T follicular helper cell (primary cell): ENCODE measurements at regions not wholly inside any gene's neighbourhood (a gene's known extent, or its start where the extent isn't known, plus 50 kb on each side); places are given as distances from the start of the nearest gene placed in this dataset.

ENCODE experiments used
- DNase-seq: peaks from one replicate; pipeline ENCODE4 v3.0.0-alpha.2; 2020; ENCODE audit warnings: low read depth

GRCh38 chr6:40194447-40195170 is 260.3 kb upstream of the MOCS1 start:
- no peak for DNase-seq

- DNase-seq, result no peak
These were observed 258.3 kb upstream of the MOCS1 start for GRCh38 chr6:40192516-40192915.

GRCh38 chr6:40188931-40189330 is 254.7 kb upstream of the MOCS1 start:
- DNase-seq, result no peak

GRCh38 chr6:40187535-40188144 is 253.4 kb upstream of the MOCS1 start:
- DNase-seq, result no peak

- no peak for DNase-seq
These were observed 251.2 kb upstream of the MOCS1 start for GRCh38 chr6:40185486-40185885.

GRCh38 chr6:40183902-40184301 is 249.6 kb upstream of the MOCS1 start:
- DNase-seq, result no peak

- no peak for DNase-seq
These were observed 247.1 kb upstream of the MOCS1 start for GRCh38 chr6:40181367-40181766.

GRCh38 chr6:40180271-40180670 is 246.0 kb upstream of the MOCS1 start:
- no peak for DNase-seq

- no peak for DNase-seq
These were observed 245.2 kb upstream of the MOCS1 start for GRCh38 chr6:40179496-40179895.

- DNase-seq, result no peak
These were observed 243.3 kb upstream of the MOCS1 start for GRCh38 chr6:40177598-40177997.

- no peak for DNase-seq
These were observed 241.9 kb upstream of the MOCS1 start for GRCh38 chr6:40176152-40176551.

GRCh38 chr6:40172272-40172671 is 238.0 kb upstream of the MOCS1 start:
- no peak for DNase-seq

- DNase-seq, result no peak
These were observed 237.1 kb upstream of the MOCS1 start for GRCh38 chr6:40171343-40171742.

GRCh38 chr6:40170856-40171255 is 236.6 kb upstream of the MOCS1 start:
- DNase-seq, result no peak

- DNase-seq, result no peak
These were observed 235.6 kb upstream of the MOCS1 start for GRCh38 chr6:40169878-40170277.

GRCh38 chr6:40166963-40167362 is 232.7 kb upstream of the MOCS1 start:
- DNase-seq, result no peak

- DNase-seq, result no peak
These were observed 230.9 kb upstream of the MOCS1 start for GRCh38 chr6:40165036-40165709.

GRCh38 chr6:40164345-40164755 is 230.1 kb upstream of the MOCS1 start:
- no peak for DNase-seq

- DNase-seq, result no peak
These were observed 229.7 kb upstream of the MOCS1 start for GRCh38 chr6:40163924-40164323.

GRCh38 chr6:40162074-40162473 is 227.8 kb upstream of the MOCS1 start:
- no peak for DNase-seq

- DNase-seq, result no peak
These were observed 226.6 kb upstream of the MOCS1 start for GRCh38 chr6:40160826-40161225.

GRCh38 chr6:40159865-40160264 is 225.6 kb upstream of the MOCS1 start:
- no peak for DNase-seq

GRCh38 chr6:40152701-40153436 is 218.6 kb upstream of the MOCS1 start:
- DNase-seq, result no peak
